ENCODE measurements at regions not wholly inside any gene's neighbourhood (a gene's known extent, or its start where the extent isn't known, plus 50 kb on each side); places are given as distances from the start of the nearest gene placed in this dataset.
"Not testable (repeated sequence)": the region's sequence is repeated elsewhere in the genome, so short reads cannot be mapped to it uniquely, and the experiment has no call there.

DNA sequence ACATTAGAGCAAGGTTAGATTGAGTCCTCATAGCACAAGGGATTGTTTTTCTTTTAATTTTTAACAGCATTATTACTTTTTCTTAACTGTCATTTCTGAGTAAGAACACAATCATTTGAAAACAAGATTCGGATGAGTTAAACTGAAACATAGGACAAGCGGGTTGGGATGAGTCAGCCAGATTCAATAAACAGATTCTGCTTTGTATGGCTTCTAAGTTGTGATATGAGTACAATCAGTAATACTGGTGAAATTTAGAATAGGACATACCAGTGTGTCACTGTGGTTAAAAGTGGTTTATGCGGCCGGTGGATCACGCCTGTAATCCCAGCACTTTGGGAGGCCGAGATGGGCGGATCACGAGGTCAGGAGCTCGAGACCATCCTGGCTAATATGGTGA lies 364.3 kb upstream of the CDH10 start:
- H3K9me3 ChIP-seq (replicated peaks; ENCODE audit: control insufficient read depth, low read depth, low read length): no peaks in the 10 kb centered on the region
- no peaks in the 10 kb centered on the region for H3K27me3 ChIP-seq (ENCODE audit: control insufficient read depth, insufficient read depth, low read length)
- H3K4me1 ChIP-seq (ENCODE audit: control insufficient read depth, insufficient read depth, low read length): no peaks in the 10 kb centered on the region
- no peak for DNase-seq
- no peak overlapping the region for H3K4me3 ChIP-seq (ENCODE audit: low read length)
- H3K27ac ChIP-seq (ENCODE audit: low read length): no peak overlapping the region
- 94% methylated on average over 2 of the region's 9 CpGs for WGBS (ENCODE audit: insufficient coverage)
- no peaks in the 10 kb centered on the region for H3K36me3 ChIP-seq (ENCODE audit: control insufficient read depth, insufficient read depth, low read length)

DNA sequence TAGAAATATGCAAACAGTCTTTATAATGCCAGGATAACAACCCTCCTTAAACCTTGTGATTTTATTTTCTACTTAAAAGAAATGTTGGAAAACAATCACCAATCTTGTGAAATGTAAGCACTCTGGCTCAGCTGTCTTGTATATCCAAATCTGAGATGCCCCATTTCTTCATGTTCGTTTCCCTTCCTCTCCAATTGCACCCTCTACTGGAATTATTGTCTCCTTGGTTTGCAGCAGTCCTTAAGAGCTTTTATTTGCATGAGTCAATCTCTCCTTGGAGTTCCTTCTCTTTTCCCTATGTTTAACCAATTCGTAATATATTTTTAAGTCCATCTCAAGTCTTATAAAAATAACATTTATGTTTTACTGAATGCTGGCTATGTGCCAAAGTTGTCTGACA lies 362.0 kb upstream of the CDH10 start:
- DNase-seq: peak; percentile 5
- no peaks in the 10 kb centered on the region for H3K9me3 ChIP-seq (replicated peaks; ENCODE audit: control insufficient read depth, low read depth, low read length)
- 0% methylated on average over 1 of the region's 2 CpGs for WGBS (ENCODE audit: insufficient coverage)

DNA sequence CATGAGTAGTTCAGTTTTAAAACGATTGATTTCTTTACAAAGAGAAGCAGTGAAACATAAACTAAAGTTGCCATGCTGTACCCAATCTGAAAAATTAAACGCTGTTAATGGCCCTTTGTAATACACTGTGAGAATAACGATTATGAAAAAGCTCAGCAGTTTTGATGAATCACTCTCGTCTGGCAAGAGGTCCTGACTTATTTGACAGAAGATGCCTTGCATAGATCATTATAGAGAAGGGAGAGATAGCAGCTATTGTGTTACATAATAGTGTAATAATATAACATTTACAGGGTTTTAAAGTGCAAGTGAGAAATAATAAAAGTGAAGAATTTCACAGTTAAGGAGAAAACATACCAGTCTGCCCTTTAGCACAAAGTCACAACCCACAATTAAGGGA lies 361.5 kb upstream of the CDH10 start:
- WGBS (ENCODE audit: insufficient coverage): 42% methylated on average over 2 of the region's 4 CpGs
- H3K27ac ChIP-seq (ENCODE audit: low read length): no peak overlapping the region

More for the DNA sequence above, 362.0 kb upstream of the CDH10 start:
- H3K27me3 ChIP-seq (ENCODE audit: control insufficient read depth, insufficient read depth, low read length): no peaks in the 10 kb centered on the region
- no peaks in the 10 kb centered on the region for H3K4me1 ChIP-seq (ENCODE audit: control insufficient read depth, insufficient read depth, low read length)
- H3K27ac ChIP-seq (ENCODE audit: low read length): no peak overlapping the region
- H3K4me3 ChIP-seq (ENCODE audit: low read length): no peak overlapping the region
- no peaks in the 10 kb centered on the region for H3K36me3 ChIP-seq (ENCODE audit: control insufficient read depth, insufficient read depth, low read length)

DNA sequence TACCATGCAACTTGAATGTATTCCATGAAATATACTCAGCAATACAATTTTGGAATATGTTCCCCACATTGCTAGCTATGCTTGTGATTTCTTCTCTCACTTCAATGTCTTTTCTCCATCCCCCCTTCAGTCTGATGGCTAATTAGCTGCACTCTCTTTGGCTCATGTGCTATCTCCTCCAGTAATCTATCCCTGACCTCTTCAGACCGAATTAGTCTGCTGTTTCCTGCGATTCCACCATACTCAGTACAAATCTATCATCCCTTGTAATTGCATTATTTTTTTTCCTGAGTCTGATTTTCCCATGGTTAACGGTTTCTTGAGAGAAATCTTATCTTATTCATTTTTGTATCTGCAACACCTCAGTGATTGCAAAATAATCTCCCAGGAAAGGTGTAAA lies 360.7 kb upstream of the CDH10 start:
- no peaks in the 10 kb centered on the region for H3K27me3 ChIP-seq (ENCODE audit: control insufficient read depth, insufficient read depth, low read length)
- 71% methylated on average over 1 of the region's 3 CpGs for WGBS (ENCODE audit: insufficient coverage)
- H3K9me3 ChIP-seq (replicated peaks; ENCODE audit: control insufficient read depth, low read depth, low read length): no peaks in the 10 kb centered on the region
- no peak for DNase-seq
- H3K36me3 ChIP-seq (ENCODE audit: control insufficient read depth, insufficient read depth, low read length): no peaks in the 10 kb centered on the region
- H3K27ac ChIP-seq (ENCODE audit: low read length): no peak overlapping the region
- no peaks in the 10 kb centered on the region for H3K4me1 ChIP-seq (ENCODE audit: control insufficient read depth, insufficient read depth, low read length)
- no peak overlapping the region for H3K4me3 ChIP-seq (ENCODE audit: low read length)

More for the DNA sequence above, 361.5 kb upstream of the CDH10 start:
- H3K4me3 ChIP-seq (ENCODE audit: low read length): no peak overlapping the region
- H3K27me3 ChIP-seq (ENCODE audit: control insufficient read depth, insufficient read depth, low read length): no peaks in the 10 kb centered on the region
- H3K4me1 ChIP-seq (ENCODE audit: control insufficient read depth, insufficient read depth, low read length): no peaks in the 10 kb centered on the region
- no peaks in the 10 kb centered on the region for H3K9me3 ChIP-seq (replicated peaks; ENCODE audit: control insufficient read depth, low read depth, low read length)
- DNase-seq: no peak
- H3K36me3 ChIP-seq (ENCODE audit: control insufficient read depth, insufficient read depth, low read length): no peaks in the 10 kb centered on the region

DNA sequence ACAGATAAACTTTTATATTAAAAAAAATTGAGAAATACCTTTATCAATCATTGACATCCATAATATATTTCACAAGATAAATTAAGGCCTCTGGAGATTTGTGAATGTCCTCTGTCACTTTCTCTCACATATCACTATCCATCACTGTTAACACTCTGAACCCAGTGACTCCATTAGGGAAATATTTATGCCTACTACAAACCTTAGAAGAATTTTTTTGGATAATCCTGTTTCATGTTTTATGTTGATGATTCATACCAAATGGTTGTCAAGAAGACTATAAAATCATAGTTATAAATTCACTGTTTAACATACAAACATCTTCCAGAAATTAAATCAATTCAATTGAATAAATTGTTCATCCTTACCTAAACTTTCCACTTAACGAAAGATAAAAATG lies 357.6 kb upstream of the CDH10 start:
- no peak for DNase-seq
- H3K36me3 ChIP-seq (ENCODE audit: control insufficient read depth, insufficient read depth, low read length): no peaks in the 10 kb centered on the region
- no peaks in the 10 kb centered on the region for H3K4me1 ChIP-seq (ENCODE audit: control insufficient read depth, insufficient read depth, low read length)
- H3K27ac ChIP-seq (ENCODE audit: low read length): no peak overlapping the region
- no peaks in the 10 kb centered on the region for H3K27me3 ChIP-seq (ENCODE audit: control insufficient read depth, insufficient read depth, low read length)
- WGBS (ENCODE audit: insufficient coverage): no CpG with 5 or more reads among the region's 1 CpG
- peaks cover 2% of the 10 kb centered on the region for H3K9me3 ChIP-seq (replicated peaks; ENCODE audit: control insufficient read depth, low read depth, low read length)
- no peak overlapping the region for H3K4me3 ChIP-seq (ENCODE audit: low read length)

DNA sequence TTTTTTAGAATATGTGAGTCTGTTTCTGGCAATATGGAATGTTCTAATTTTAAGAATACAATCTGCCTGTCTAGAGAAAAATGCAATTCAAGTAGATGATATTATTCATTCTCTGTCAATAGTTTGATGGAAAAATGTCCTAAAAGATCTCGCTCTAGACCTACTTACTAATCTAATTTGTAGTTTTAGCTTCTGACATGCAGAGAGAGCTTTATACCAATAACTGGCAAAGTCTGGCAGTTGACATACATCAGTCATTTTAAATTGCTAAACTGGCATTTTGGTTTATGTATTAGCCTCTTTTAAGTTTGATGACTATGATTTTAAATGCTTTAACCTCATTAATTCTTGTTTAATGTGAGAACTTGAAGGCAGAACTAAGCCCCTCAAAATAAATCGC lies 355.0 kb upstream of the CDH10 start:
- Histone ChIP-seq H3K27me3 (ENCODE audit: control insufficient read depth, insufficient read depth, low read length) (no peaks in the 10 kb centered on the region), H3K4me1 (ENCODE audit: control insufficient read depth, insufficient read depth, low read length) (no peaks in the 10 kb centered on the region), H3K36me3 (ENCODE audit: control insufficient read depth, insufficient read depth, low read length) (no peaks in the 10 kb centered on the region), H3K4me3 (ENCODE audit: low read length) (no peak overlapping the region), H3K27ac (ENCODE audit: low read length) (no peak overlapping the region), H3K9me3 (replicated peaks; ENCODE audit: control insufficient read depth, low read depth, low read length) (peaks cover 2% of the 10 kb centered on the region)
- DNase-seq: no peak
- WGBS (ENCODE audit: insufficient coverage): no CpG with 5 or more reads among the region's 2 CpGs

DNA sequence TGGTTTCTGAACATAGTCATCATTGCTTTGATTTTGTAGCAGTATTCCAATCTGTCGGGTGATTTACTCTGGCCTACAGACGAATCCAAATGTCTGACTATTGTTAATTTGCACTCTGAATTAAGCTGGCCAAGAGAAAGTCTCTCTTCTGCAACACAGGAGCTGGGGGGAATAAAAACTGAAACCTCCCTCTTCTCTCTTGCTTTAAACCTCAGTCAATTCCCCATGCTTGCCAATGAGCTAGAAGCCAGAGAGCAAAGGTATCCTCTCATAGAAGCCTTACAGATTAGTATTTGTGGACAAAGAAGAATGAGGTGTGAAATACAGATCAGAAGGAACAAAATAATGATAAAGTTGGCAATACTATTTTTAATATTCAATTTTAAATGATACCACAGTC lies 353.9 kb upstream of the CDH10 start:
- DNase-seq: no peak
- H3K27ac ChIP-seq (ENCODE audit: low read length): no peak overlapping the region
- no peaks in the 10 kb centered on the region for H3K27me3 ChIP-seq (ENCODE audit: control insufficient read depth, insufficient read depth, low read length)
- peaks cover 2% of the 10 kb centered on the region for H3K9me3 ChIP-seq (replicated peaks; ENCODE audit: control insufficient read depth, low read depth, low read length)
- H3K4me1 ChIP-seq (ENCODE audit: control insufficient read depth, insufficient read depth, low read length): no peaks in the 10 kb centered on the region
- no peaks in the 10 kb centered on the region for H3K36me3 ChIP-seq (ENCODE audit: control insufficient read depth, insufficient read depth, low read length)
- WGBS (ENCODE audit: insufficient coverage): no CpG with 5 or more reads among the region's 2 CpGs
- H3K4me3 ChIP-seq (ENCODE audit: low read length): no peak overlapping the region

DNA sequence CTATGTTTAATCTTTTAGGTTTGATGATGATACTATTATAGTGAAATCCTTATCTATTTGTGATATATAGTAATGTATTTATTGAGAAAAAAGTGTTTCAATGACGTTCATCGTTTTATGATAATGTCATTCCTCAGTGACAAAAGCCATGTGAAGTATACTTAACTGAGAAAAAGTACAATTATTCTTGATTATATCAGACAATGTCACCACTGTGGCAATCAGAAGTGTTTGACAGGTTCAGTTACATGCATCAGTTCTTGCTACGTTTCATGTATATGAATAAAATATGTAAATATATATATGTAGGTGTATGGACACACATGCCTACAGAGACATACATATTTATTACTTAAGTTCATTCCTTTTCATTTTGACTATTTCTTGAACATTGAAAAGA lies 341.5 kb upstream of the CDH10 start:
- Histone ChIP-seq H3K27me3 (ENCODE audit: control insufficient read depth, insufficient read depth, low read length) (no peaks in the 10 kb centered on the region), H3K4me1 (ENCODE audit: control insufficient read depth, insufficient read depth, low read length) (no peaks in the 10 kb centered on the region), H3K36me3 (ENCODE audit: control insufficient read depth, insufficient read depth, low read length) (no peaks in the 10 kb centered on the region), H3K27ac (ENCODE audit: low read length) (no peak overlapping the region), H3K4me3 (ENCODE audit: low read length) (no peak overlapping the region), H3K9me3 (replicated peaks; ENCODE audit: control insufficient read depth, low read depth, low read length) (peaks cover 2% of the 10 kb centered on the region)
- no peak for DNase-seq
- no CpG with 5 or more reads among the region's 3 CpGs for whole genome bisulfite sequencing (ENCODE audit: insufficient coverage)

DNA sequence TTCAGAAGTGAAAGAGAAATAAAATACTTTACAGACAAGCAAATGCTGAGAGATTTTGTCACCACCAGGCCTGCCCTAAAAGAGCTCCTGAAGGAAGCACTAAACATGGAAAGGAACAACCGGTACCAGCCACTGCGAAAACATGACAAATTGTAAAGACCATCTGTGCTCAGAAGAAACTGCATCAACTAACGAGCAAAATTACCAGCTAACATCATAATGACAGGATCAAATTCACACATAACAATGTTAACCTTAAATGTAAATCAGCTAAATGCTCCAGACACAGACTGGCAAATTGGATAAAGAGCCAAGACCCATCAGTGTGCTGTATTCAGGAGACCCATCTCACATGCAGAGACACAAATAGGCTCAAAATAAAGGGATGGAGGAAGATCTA lies 333.8 kb upstream of the CDH10 start:
- H3K4me3 ChIP-seq (ENCODE audit: low read length); H3K27me3 ChIP-seq (ENCODE audit: control insufficient read depth, insufficient read depth, low read length); H3K9me3 ChIP-seq (replicated peaks; ENCODE audit: control insufficient read depth, low read depth, low read length); DNase-seq; H3K36me3 ChIP-seq (ENCODE audit: control insufficient read depth, insufficient read depth, low read length); H3K4me1 ChIP-seq (ENCODE audit: control insufficient read depth, insufficient read depth, low read length); H3K27ac ChIP-seq (ENCODE audit: low read length): not testable (repeated sequence)
- WGBS (ENCODE audit: insufficient coverage): no CpG with 5 or more reads among the region's 3 CpGs

DNA sequence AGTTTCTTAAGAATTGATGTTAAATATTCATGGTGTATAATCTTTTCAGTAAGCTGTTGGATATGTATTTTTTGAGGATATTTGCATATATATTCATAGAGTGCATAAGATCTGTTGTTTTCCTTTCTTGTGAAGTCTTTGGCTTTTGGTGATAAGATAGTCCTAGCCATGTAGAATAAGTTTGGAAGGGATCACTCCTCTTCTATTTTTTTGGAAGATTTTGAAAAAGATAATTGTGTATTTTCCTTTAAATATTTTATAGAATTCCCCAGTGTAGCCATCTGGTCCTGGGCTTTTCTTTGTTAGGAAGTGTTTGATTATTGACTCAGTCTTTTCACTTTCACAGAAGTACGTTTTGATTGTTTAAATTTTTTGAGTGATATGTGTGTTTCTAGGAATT lies 318.8 kb upstream of the CDH10 start:
- H3K4me3 ChIP-seq (ENCODE audit: low read length): no peak overlapping the region
- H3K27ac ChIP-seq (ENCODE audit: low read length): no peak overlapping the region
- WGBS (ENCODE audit: insufficient coverage): no CpG with 5 or more reads among the region's 1 CpG
- H3K36me3 ChIP-seq (ENCODE audit: control insufficient read depth, insufficient read depth, low read length): no peaks in the 10 kb centered on the region
- peaks cover under 1% of the 10 kb centered on the region for H3K9me3 ChIP-seq (replicated peaks; ENCODE audit: control insufficient read depth, low read depth, low read length)
- DNase-seq: no peak
- H3K27me3 ChIP-seq (ENCODE audit: control insufficient read depth, insufficient read depth, low read length): no peaks in the 10 kb centered on the region
- no peaks in the 10 kb centered on the region for H3K4me1 ChIP-seq (ENCODE audit: control insufficient read depth, insufficient read depth, low read length)

DNA sequence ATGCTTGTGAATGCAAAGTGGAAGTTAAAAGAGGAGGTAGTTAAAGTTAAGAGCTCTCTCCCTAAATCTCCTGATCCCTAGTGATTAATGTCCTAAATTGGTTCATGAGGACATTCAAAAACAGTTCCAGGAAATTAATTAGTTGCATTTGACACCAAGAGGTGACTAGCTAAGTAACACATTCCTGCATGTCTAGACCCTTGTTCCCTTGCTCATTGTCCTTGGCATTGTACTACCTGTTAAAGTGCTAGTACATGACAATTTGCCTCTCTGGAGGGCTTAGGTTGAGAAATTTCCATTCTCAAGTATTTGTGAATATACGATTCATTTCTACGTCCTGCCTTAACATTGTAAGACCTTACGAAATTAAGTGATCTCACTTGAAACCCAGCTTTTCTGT lies 278.6 kb upstream of the CDH10 start:
- Histone ChIP-seq H3K27ac (ENCODE audit: low read length) (no peak overlapping the region), H3K9me3 (replicated peaks; ENCODE audit: control insufficient read depth, low read depth, low read length) (peaks cover 2% of the 10 kb centered on the region), H3K4me1 (ENCODE audit: control insufficient read depth, insufficient read depth, low read length) (no peaks in the 10 kb centered on the region), H3K36me3 (ENCODE audit: control insufficient read depth, insufficient read depth, low read length) (no peaks in the 10 kb centered on the region), H3K27me3 (ENCODE audit: control insufficient read depth, insufficient read depth, low read length) (no peaks in the 10 kb centered on the region), H3K4me3 (ENCODE audit: low read length) (no peak overlapping the region)
- WGBS (ENCODE audit: insufficient coverage): no CpG with 5 or more reads among the region's 3 CpGs
- no peak for DNase-seq

All from muscle of leg (tissue), 3 donors.